Esophagus squamous epithelium (tissue), 4 donors: ENCODE measurements at regions not wholly inside any gene's neighbourhood (a gene's known extent, or its start where the extent isn't known, plus 50 kb on each side); places are given as distances from the start of the nearest gene placed in this dataset.

Source experiments
- CTCF ChIP-seq, 6 experiments: fragments of 450-650 bp in 4 of 6; fragments of 200-600 bp in 2 of 6; sonication (generic) in 2 of 6; IDR thresholded peaks; one replicate each; pipeline ENCODE4 v1.5.1; 2016 to 2019; ENCODE audit warnings: antibody characterized with exemption in 6 of 6, mild to moderate bottlenecking in 4 of 6, moderate library complexity in 4 of 6
- POLR2A ChIP-seq, 4 donors: fragments of 450-650 bp; IDR thresholded peaks; one replicate each; pipeline ENCODE4 v1.6.1; 2017; ENCODE audit warnings: antibody characterized with exemption in 4 of 4, mild to moderate bottlenecking in 4 of 4, moderate library complexity in 3 of 4

GRCh38 chr18:10403708-10404107, 50.7 kb upstream of the APCDD1 start:
- no peak for TF ChIP-seq CTCF (IDR thresholded peaks at IDR 0.05)
- TF ChIP-seq POLR2A (IDR thresholded peaks at IDR 0.05): no peak
